Neuron (in vitro differentiated cells): ENCODE measurements at regions not wholly inside any gene's neighbourhood (a gene's known extent, or its start where the extent isn't known, plus 50 kb on each side); places are given as distances from the start of the nearest gene placed in this dataset.

ENCODE experiments used
- H2AFZ ChIP-seq: one replicate; pipeline ENCODE4 v1.6.1; 2013; ENCODE audit warnings: low read depth, mild to moderate bottlenecking, inconsistent platforms, low read length, moderate library complexity
- H3K27me3 ChIP-seq: one replicate; pipeline ENCODE4 v1.6.1; 2013; ENCODE audit warnings: low read length; ENCODE audit not compliant: insufficient read depth
- H3K36me3 ChIP-seq: one replicate; pipeline ENCODE4 v1.6.1; 2013; ENCODE audit warnings: low read length; ENCODE audit not compliant: insufficient read depth
- H3K4me1 ChIP-seq: one replicate; pipeline ENCODE4 v1.6.1; 2013; ENCODE audit warnings: low read length; ENCODE audit not compliant: insufficient read depth
- H3K4me3 ChIP-seq: 2 replicates; pipeline ENCODE4 v1.5.1; 2013; ENCODE audit warnings: mild to moderate bottlenecking, low read length, moderate library complexity
- H3K9me3 ChIP-seq: one replicate; pipeline ENCODE4 v1.6.1; 2013; ENCODE audit warnings: low read length

GRCh38 chr1:21362096-21362495 lies 71.8 kb upstream of the ECE1 start:
- no peaks in the 10 kb centered on the region for H3K36me3 ChIP-seq
- no peaks in the 10 kb centered on the region for H3K9me3 ChIP-seq
- H3K27me3 ChIP-seq, result no peaks in the 10 kb centered on the region
- H3K4me3 ChIP-seq, result no peak overlapping the region
- H3K4me1 ChIP-seq, result no peaks in the 10 kb centered on the region
- no peak overlapping the region for H2AFZ ChIP-seq

DNA sequence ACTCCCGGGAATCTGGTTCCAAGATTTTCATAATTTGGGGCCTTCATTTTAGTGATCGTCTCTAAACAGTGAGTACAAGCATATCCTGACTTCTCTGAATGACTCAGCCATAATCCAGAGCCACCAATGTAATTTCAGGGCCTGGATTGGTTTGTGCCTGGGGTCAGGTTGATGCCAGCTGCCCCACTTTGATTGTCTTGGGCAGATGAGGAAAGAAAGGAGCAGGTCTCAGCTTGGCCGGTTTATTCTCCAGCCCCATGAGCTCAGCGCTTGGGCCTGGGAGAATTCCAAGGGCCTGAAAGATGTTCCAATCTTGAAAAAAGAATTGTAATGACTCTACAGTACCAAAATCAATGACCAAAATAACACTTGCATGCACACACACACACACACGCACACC lies 71.2 kb upstream of the ECE1 start:
- H3K4me3 ChIP-seq, result no peak overlapping the region
- no peaks in the 10 kb centered on the region for H3K4me1 ChIP-seq
- H3K27me3 ChIP-seq, result no peaks in the 10 kb centered on the region
- no peaks in the 10 kb centered on the region for H3K36me3 ChIP-seq
- no peaks in the 10 kb centered on the region for H3K9me3 ChIP-seq
- H2AFZ ChIP-seq, result no peak overlapping the region

GRCh38 chr1:21357161-21357560 lies 66.9 kb upstream of the ECE1 start:
- Histone ChIP-seq H3K4me3 (no peak overlapping the region), H3K4me1 (no peaks in the 10 kb centered on the region), H3K27me3 (no peaks in the 10 kb centered on the region), H3K9me3 (no peaks in the 10 kb centered on the region), H2AFZ (no peak overlapping the region), H3K36me3 (no peaks in the 10 kb centered on the region)

GRCh38 chr1:21355956-21356355 lies 65.7 kb upstream of the ECE1 start:
- Histone ChIP-seq H3K4me1 (no peaks in the 10 kb centered on the region), H3K9me3 (no peaks in the 10 kb centered on the region), H3K36me3 (no peaks in the 10 kb centered on the region), H3K27me3 (no peaks in the 10 kb centered on the region), H3K4me3 (no peak overlapping the region), H2AFZ (no peak overlapping the region)

DNA sequence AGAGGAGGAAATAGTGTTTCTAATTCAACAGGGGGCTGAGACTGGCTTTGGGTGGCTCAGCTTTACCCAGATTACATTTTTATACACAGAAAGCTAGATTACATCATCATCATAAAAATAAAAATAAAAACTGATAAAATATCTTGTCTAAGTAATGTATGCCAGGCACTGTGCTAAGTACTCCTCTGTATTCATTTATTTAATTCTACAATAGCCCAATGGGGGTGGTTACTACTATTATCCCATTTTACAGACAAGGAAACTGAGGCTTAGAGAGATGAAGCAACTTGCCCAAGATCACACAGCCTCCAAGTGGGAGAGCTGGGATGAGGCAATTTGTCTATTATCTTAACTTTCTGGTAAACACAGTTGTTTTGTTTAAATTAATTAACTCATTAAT lies 62.3 kb upstream of the ECE1 start:
- Histone ChIP-seq H3K4me3 (no peak overlapping the region), H3K9me3 (no peaks in the 10 kb centered on the region), H3K4me1 (peaks cover 9% of the 10 kb centered on the region), H2AFZ (no peak overlapping the region), H3K36me3 (no peaks in the 10 kb centered on the region), H3K27me3 (no peaks in the 10 kb centered on the region)

DNA sequence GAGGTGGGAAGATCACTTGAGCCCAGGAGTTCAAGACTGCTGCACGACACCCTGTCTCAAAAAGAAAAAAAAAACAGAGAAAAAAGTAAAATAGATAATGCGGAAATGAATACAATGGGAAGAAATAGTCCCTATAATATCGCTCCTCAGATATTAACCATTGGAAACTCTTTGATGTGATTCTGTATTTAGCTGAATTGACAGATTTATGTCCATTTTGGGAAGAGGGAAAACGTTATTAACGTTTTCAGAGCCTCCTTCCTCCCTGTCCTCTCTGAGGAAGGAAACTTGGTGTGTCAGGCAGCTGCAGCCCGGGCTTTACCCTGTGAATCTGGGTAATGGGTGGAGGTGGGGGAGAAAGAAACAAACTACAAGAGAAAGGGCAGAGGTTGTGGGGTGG lies 61.6 kb upstream of the ECE1 start:
- Histone ChIP-seq H2AFZ (no peak overlapping the region), H3K36me3 (no peaks in the 10 kb centered on the region), H3K9me3 (no peaks in the 10 kb centered on the region), H3K4me1 (peaks cover 9% of the 10 kb centered on the region), H3K4me3 (no peak overlapping the region), H3K27me3 (no peaks in the 10 kb centered on the region)

DNA sequence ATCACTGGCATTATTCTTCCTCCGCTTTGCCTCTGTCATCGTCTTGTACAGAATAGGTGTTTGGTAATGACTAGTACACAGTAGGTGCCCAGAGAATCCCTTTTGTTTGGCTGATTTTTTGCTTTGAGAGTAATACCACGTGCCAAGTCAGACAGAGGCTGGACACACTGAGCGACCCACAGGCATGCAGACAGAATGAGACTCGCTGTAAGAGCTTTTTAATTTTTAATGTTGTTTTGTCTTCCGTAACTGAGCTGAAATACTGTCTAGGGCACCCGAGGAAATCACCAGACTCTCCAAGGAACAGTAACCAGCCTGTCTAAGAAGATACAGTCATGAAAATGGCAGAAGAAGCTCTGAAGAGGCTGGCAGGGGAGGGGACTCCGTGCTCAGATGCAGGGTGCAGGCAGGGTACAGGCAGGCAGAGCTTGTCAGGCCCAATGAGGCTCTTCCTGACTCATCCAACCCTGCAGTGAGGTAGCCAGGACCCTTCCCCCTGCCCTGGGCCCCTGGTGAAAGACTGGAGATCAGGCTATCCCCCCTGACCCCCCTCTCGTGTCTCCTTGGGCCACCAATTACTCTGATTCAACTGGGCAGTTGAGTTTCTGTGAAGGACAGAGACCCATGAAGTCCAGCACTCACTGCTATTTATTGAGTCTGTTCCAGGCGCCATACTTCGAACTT lies 60.1 kb upstream of the ECE1 start:
- H2AFZ ChIP-seq, result no peak overlapping the region
- no peaks in the 10 kb centered on the region for H3K9me3 ChIP-seq
- no peak overlapping the region for H3K4me3 ChIP-seq
- peaks cover 19% of the 10 kb centered on the region for H3K4me1 ChIP-seq
- no peaks in the 10 kb centered on the region for H3K36me3 ChIP-seq
- no peaks in the 10 kb centered on the region for H3K27me3 ChIP-seq

DNA sequence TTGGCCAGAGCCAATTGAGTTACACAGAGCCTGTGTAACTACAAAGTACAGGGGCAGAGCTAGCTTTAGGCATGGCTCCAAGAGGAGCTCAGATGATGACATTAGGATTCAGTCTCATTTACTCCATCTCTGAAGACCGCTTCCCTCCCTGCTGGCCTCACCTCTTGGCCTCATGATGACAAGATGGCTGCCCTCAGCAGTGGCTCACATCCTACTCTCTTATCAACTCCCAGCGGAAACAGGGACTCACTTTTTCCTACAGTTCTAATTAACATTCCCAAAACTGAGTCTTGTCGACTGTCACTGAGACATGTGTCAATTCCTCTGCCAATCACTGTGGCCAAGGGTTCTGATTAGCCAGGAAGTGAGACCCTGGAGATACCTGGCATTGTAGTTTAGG lies 59.4 kb upstream of the ECE1 start:
- H3K9me3 ChIP-seq, result no peaks in the 10 kb centered on the region
- no peak overlapping the region for H2AFZ ChIP-seq
- no peaks in the 10 kb centered on the region for H3K36me3 ChIP-seq
- no peaks in the 10 kb centered on the region for H3K27me3 ChIP-seq
- H3K4me1 ChIP-seq, result peaks cover 20% of the 10 kb centered on the region
- H3K4me3 ChIP-seq, result no peak overlapping the region

- Histone ChIP-seq H3K4me3 (no peak overlapping the region), H3K27me3 (no peaks in the 10 kb centered on the region), H2AFZ (no peak overlapping the region), H3K4me1 (peaks cover 44% of the 10 kb centered on the region), H3K36me3 (no peaks in the 10 kb centered on the region), H3K9me3 (no peaks in the 10 kb centered on the region)
Observed at GRCh38 chr1:21347072-21347581, 56.9 kb upstream of the ECE1 start.

DNA sequence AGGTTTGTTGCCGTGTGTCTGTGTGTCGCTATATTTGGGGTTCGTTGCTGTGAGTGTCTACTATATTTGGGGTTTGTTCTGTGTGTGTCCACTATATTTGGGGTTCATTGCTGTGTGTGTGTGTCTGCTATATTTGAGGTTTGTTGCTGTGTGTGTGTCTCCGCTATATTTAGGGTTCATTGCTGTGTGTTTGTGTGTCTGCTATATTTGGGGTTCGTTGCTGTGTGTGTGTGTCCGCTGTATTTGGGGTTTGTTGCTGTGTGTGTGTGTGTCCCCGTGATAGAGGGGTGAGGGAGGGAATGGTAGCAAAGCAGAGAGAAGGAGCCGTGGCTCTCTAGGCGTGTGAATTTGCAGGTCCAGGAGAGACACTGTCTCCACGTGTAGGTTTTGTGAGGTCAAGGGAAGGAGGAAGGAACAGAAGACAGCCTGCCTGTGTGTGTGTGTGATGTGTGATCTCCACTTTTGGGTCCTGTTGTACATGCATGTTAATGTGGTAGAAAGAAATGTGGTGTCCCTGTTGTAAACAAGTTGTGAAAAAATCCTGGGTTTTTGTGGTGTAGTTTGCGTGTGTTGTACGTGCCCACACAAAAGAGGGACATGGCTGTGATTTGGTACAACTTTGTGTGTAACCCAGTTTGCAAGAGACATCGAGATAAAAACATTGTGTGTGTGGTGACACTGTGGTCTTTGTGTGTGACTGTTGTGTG lies 56.3 kb upstream of the ECE1 start:
- no peaks in the 10 kb centered on the region for H3K27me3 ChIP-seq
- H3K4me3 ChIP-seq, result peak overlapping the region; percentile 62
- H2AFZ ChIP-seq, result peak overlapping the region; percentile 86
- peaks cover 45% of the 10 kb centered on the region for H3K4me1 ChIP-seq
- no peaks in the 10 kb centered on the region for H3K9me3 ChIP-seq
- H3K36me3 ChIP-seq, result no peaks in the 10 kb centered on the region

DNA sequence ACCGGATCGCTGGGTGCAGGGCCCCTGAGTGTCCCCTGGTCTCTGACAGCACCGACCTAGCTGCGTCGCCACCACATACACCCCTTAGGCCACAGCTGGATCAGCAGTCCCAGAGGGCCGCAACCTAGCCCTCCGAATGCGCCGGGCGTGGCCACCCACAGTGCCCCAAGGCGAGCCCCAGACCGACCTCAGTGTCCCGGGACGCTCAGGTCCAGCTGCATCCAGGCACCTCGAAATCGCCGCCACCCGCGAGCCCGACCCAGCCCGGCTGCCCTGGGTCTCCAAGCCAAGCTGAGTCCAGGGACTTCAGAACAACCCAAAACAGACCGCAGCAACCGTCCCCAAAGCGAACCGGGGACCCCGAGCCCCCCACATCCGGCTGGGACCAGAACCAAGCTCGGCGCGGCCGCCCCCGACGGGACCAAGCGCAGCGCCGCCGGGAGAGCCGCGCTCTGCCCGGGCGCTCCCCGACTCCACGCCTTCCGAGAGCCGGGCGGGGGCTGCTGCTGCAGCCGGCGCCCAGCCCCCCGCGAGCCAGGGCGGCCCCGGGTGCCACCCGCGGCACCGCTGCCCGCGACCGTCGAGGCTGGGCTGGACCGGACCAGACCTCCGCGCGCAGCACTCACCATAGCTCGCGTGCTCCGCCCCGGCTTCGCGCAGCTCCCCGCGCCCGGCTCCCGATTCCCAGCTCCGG lies 54.6 kb upstream of the ECE1 start:
- Histone ChIP-seq H3K4me3 (peak overlapping the region; percentile 62), H2AFZ (peak overlapping the region; percentile 86), H3K9me3 (no peaks in the 10 kb centered on the region), H3K36me3 (no peaks in the 10 kb centered on the region), H3K27me3 (no peaks in the 10 kb centered on the region), H3K4me1 (peaks cover 48% of the 10 kb centered on the region)

- Histone ChIP-seq H3K27me3 (no peaks in the 10 kb centered on the region), H3K36me3 (no peaks in the 10 kb centered on the region), H3K4me1 (peaks cover 46% of the 10 kb centered on the region)
Observed at GRCh38 chr1:21344098-21344749, 54.0 kb upstream of the ECE1 start.

More at GRCh38 chr1:21344098-21344749, 54.0 kb upstream of the ECE1 start:
- H2AFZ ChIP-seq, result peak overlapping the region; percentile 86
- no peaks in the 10 kb centered on the region for H3K9me3 ChIP-seq
- H3K4me3 ChIP-seq, result peak overlapping the region; percentile 62
